Daoy (cell line): ENCODE measurements at regions not wholly inside any gene's neighbourhood (a gene's known extent, or its start where the extent isn't known, plus 50 kb on each side); places are given as distances from the start of the nearest gene placed in this dataset.
"Not testable (repeated sequence)": the region's sequence is repeated elsewhere in the genome, so short reads cannot be mapped to it uniquely, and the experiment has no call there.

Experiments
- DNase-seq: peaks from one replicate; pipeline ENCODE4 v3.0.0-alpha.2; 2015; ENCODE audit warnings: low read depth

DNA sequence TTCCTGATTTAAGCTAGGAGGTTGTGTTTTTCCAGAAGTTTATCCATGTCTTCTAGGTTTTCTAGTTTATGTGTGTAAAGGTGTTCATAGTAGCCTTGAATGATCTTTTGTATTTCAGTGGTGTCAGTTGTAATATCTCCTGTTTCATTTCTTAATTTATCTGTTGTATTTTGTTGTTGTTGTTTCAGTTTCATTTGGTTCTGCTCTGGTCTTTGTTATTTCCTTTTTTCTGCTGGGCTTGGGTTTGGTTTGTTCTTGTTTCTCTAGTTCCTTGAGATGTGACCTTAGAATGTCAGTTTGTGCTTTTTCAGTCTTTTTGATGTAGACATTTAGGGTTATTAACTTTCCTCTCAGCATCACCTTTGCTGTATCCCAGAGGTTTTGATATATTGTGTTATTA is 62.8 kb downstream of the SCP2D1 start:
- not testable (repeated sequence) for DNase-seq

GRCh38 chr20:18879262-18879661 is 65.7 kb downstream of the SCP2D1 start:
- DNase-seq: peak; percentile 7

DNA sequence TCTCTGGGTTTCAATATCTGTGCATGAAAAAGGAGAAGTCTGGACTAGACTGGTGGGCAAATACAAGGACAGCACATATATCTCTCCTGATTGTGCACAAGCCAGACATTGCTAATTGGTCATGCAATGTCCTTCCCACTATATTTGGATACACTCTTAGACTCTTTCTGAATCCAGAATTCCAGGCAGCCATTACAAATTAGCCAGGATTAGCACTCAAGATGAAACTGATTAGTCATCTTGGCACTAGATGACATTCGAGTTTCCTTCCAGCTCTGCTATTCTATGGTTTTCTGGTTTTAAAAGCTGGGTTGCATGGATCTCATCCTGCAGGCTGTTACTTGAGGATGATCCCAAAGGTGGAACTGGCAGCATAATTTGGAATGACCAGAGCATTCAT is 73.2 kb downstream of the SCP2D1 start:
- no peak for DNase-seq

DNA sequence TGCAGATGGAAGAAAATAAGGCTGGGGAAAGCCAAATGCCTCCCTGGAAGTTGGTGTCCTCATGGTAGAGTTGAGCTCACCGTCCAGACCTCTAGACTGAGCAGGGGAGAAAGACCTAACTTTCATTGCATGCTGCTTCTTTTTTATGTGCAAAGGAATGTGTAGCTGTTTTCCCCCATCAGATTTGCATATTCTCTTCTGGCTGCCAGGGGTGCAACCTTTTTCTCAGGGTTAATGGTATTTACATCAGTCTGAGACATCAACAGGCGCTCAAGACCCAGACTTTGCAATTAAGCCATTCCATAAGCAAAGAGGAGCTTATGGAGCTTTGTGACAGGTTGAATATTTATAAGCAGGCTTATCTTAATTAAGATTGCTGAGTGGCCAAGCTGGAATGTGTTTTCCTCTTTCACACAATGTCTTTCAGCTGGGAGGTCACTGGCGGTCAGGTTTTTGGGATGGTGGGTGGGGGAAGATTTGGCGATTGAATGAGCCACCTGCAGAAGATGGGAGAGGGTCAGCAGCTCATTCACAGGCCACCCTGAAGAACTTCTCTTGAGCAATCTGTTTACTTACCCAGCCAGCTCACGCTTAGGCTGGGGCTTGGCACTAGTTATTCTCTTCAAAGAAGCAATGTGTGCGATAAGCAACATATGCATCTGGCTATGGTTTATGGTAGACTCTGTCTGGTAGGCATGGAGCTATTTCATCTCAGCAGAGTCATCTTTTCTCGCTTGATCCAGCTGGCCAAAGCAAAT is 88.6 kb downstream of the SCP2D1 start:
- no peak for DNase-seq

- no peak for DNase-seq
Observed at GRCh38 chr20:18904192-18904591, 90.6 kb downstream of the SCP2D1 start.

DNA sequence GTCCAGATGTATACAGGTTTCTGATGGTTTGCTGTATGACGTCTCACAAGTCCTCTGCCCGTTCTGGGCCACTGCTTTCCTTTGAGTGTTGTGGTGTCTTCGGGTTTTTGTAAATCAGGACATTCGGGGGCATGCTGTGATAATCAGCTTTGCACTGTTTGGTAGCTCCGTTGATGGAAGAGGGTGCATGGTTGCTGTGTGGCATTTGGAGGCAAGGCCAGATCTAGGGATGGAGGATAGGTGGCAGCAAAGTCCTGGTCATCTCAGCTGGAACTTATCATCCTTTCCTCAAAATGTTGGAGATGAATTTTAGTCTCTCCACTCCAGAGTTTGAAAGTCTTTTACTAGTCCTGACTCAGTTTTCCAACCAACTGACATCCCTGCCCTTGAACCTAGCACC is 91.0 kb downstream of the SCP2D1 start:
- DNase-seq: no peak

GRCh38 chr20:18906046-18906445 is 92.5 kb downstream of the SCP2D1 start:
- DNase-seq: no peak

DNA sequence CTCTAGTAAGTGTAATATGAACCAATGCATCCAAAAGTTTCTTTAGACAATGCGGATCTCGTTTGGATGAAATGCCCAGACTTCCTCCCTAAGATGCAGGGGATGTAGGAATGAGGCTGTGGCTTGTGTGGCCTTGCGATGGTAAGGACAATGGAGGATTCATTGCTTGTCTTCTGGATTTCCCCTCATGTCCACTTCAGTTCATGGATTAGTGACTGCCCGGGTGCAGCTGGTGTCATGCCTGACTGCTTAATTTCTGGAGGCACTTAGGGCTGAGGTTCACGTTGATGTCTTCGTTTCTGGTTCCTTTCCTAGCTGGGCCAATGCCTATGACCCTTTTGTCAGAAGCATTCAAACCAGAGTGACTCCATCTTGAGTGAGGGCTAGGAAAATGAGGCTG is 93.8 kb downstream of the SCP2D1 start:
- no peak for DNase-seq

DNA sequence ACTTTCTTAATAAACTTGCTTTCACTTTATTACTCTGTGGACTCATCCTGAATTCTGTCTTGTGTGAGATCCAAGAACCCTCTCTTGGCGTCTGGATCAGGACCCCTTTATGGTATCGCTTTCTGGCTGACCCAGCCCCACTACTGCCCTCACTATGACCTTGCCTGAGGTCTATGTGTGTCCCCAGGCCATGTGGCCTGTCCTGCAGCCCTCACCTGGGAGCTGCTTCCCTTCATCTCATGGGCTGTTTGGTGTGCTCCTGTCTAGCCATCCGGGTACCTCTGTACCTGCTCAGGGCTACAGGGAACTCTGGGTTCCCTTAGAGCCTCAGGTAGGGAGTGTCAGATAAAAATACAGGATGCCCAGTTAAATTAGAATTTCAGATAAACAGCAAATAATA is 94.5 kb downstream of the SCP2D1 start:
- DNase-seq: no peak

DNA sequence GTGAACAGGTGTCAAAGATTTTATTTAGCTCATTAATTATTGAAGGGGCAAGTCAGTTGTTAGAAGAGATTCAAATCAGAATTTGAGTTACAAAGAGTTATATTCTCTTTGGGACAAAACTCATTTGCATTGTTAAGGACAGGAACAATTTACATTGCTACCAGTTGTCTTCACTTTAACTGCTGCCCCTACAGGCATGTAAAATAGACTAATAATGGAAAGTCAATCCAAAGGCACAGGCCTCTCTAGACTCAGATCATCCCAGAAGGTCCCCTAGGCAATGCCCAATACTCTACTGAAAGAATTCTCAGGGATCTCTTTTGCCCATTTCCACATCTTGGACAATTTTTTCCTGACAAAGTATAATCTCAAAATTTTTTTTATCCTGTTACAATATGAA is 95.7 kb downstream of the SCP2D1 start:
- DNase-seq: no peak

DNA sequence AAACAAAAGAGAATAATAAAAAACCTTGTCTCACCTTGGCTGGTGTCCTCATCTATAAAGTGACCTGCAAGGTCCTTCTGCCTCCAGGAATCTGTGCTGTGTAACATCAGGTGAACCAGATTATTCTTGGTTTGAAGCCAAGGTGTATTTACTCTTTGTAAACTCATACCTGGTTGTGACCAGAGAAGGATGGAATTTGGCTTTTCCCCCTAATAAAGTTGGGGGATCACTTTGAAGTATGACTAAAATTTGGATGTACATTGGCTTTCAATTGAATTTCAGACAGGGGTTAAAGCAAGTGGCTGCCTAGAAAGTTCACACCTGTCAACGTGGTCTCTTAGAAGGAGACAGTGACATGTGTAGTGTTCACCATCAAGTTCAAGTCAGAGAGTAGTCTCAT is 100.1 kb downstream of the SCP2D1 start:
- no peak for DNase-seq

DNA sequence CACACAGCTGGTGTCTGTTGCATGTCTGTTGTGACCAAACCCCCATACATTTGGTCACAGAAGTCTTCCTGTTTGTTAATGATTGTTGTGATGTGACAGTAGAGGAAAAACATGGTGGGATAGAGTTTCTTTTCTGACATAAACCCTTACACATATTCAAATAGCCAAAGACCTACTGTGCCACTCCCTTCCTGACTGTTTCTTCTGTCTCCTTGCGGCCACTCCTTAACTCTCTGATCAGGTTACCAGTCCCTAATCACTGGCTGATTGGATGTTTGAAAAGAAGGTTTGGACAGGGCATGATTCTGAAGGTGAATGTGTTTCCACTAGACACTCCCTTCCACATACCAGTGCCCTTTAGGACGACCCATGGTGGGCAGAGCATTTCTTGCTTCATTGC is 101.2 kb downstream of the SCP2D1 start:
- no peak for DNase-seq

GRCh38 chr20:18916886-18917750 is 103.5 kb downstream of the SCP2D1 start:
- peak; percentile 22 for DNase-seq

- no peak for DNase-seq
Observed at GRCh38 chr20:18919996-18920395, 106.4 kb downstream of the SCP2D1 start.

- no peak for DNase-seq
Observed at GRCh38 chr20:18921291-18921690, 107.7 kb downstream of the SCP2D1 start.

- no peak for DNase-seq
Observed at GRCh38 chr20:18922251-18922650, 108.7 kb downstream of the SCP2D1 start.

GRCh38 chr20:18922898-18923297 is 109.3 kb downstream of the SCP2D1 start:
- DNase-seq: no peak

GRCh38 chr20:18926965-18927364 is 113.4 kb downstream of the SCP2D1 start:
- DNase-seq: no peak

GRCh38 chr20:18928626-18929025 is 115.0 kb downstream of the SCP2D1 start:
- DNase-seq: no peak

- no peak for DNase-seq
Observed at GRCh38 chr20:18929800-18930199, 116.2 kb downstream of the SCP2D1 start.

GRCh38 chr20:18943542-18943941 is 130.0 kb downstream of the SCP2D1 start:
- no peak for DNase-seq

GRCh38 chr20:18956890-18957289 is 143.3 kb downstream of the SCP2D1 start:
- no peak for DNase-seq

- no peak for DNase-seq
Observed at GRCh38 chr20:18957328-18957727, 143.7 kb downstream of the SCP2D1 start.
